Smooth muscle cell (in vitro differentiated cells): ENCODE measurements at regions not wholly inside any gene's neighbourhood (a gene's known extent, or its start where the extent isn't known, plus 50 kb on each side); places are given as distances from the start of the nearest gene placed in this dataset.

Experiments
- DNase-seq: peaks from one replicate; lab custom pipeline; 2025; ENCODE audit not compliant: unreplicated experiment; lab: John Stamatoyannopoulos, UW
- H2AFZ ChIP-seq: fragments of 200-600 bp; sonication (generic); 2 replicates; pipeline ENCODE4 v1.6.0; 2016; ENCODE audit warnings: antibody characterized with exemption, low read depth, mild to moderate bottlenecking
- H3F3A ChIP-seq: fragments of 200-600 bp; sonication (generic); 2 replicates; pipeline ENCODE4 v1.6.0; 2017; ENCODE audit warnings: antibody characterized with exemption, low read depth
- H3K27ac ChIP-seq: fragments of 200-600 bp; sonication (generic); 2 replicates; pipeline ENCODE4 v1.5.1; 2016; ENCODE audit warnings: low read depth, mild to moderate bottlenecking
- H3K27me3 ChIP-seq: fragments of 200-600 bp; sonication (generic); 2 replicates; pipeline ENCODE4 v1.6.1; 2016; ENCODE audit warnings: low read depth, mild to moderate bottlenecking
- H3K36me3 ChIP-seq: fragments of 200-600 bp; sonication (generic); 2 replicates; pipeline ENCODE4 v1.5.1; 2016; ENCODE audit warnings: low read depth
- H3K4me1 ChIP-seq: fragments of 200-600 bp; sonication (generic); 2 replicates; pipeline ENCODE4 v1.5.1; 2016; ENCODE audit warnings: low read depth
- H3K4me2 ChIP-seq: fragments of 200-600 bp; sonication (generic); 2 replicates; pipeline ENCODE4 v1.6.0; 2016; ENCODE audit warnings: mild to moderate bottlenecking
- H3K4me3 ChIP-seq: fragments of 200-600 bp; sonication (generic); 2 replicates; pipeline ENCODE4 v1.5.1; 2016; ENCODE audit warnings: mild to moderate bottlenecking
- H3K79me2 ChIP-seq: fragments of 200-600 bp; sonication (generic); 2 replicates; pipeline ENCODE4 v1.6.0; 2016; ENCODE audit warnings: low read depth, mild to moderate bottlenecking
- H3K9ac ChIP-seq: fragments of 200-600 bp; sonication (generic); 2 replicates; pipeline ENCODE4 v1.6.0; 2016; ENCODE audit warnings: low read depth
- H3K9me3 ChIP-seq: fragments of 200-600 bp; sonication (generic); replicated peaks from 2 replicates; pipeline ENCODE4 v1.5.1; 2016; ENCODE audit warnings: low read depth
- H4K20me1 ChIP-seq: fragments of 200-600 bp; sonication (generic); 2 replicates; pipeline ENCODE4 v1.6.0; 2016; ENCODE audit warnings: low read depth
- CTCF ChIP-seq: fragments of 200-600 bp; sonication (generic); IDR thresholded peaks from 2 replicates; pipeline ENCODE4 v1.5.1; 2017; ENCODE audit warnings: borderline replicate concordance, mild to moderate bottlenecking, antibody characterized with exemption; ENCODE audit not compliant: insufficient read depth, poor library complexity, severe bottlenecking
- WGBS: methylation state at CpG from one replicate; pipeline ENCODE4 v1.1.7; 2016; ENCODE audit warnings: low lambda C conversion rate; 5-methylcytosine and 5-hydroxymethylcytosine counted together

DNA sequence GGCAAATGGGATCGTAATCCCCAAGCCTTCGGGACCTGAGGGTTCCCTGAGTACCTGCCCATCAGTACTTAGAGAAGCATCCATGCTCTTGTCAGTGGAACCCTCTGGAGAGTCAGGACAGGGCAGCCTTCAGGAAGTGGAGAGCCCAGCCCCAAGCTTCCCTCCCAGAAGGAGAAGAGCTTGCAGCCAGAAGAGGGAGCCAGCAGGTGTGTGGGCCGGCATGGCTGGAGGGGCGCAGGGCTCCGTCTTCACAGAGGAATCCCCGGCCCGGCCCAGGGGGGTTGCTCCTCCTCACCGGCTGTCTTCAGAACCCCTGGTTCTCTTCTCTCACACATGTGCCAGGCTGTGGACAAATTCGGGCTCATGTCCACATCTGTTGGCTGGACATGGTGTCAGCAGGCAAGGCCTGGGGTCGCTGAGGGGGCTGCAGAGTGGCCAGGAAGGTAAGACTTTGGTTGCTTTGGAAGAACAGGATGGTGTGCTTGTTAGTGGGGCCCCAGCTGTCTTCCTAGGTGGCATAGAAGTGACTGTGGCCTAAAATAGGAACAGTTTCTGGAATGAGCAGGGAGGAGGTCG, 58.9 kb upstream of the RXRA start:
- WGBS, result 82% methylated on average over 6 of the region's 11 CpGs

DNA sequence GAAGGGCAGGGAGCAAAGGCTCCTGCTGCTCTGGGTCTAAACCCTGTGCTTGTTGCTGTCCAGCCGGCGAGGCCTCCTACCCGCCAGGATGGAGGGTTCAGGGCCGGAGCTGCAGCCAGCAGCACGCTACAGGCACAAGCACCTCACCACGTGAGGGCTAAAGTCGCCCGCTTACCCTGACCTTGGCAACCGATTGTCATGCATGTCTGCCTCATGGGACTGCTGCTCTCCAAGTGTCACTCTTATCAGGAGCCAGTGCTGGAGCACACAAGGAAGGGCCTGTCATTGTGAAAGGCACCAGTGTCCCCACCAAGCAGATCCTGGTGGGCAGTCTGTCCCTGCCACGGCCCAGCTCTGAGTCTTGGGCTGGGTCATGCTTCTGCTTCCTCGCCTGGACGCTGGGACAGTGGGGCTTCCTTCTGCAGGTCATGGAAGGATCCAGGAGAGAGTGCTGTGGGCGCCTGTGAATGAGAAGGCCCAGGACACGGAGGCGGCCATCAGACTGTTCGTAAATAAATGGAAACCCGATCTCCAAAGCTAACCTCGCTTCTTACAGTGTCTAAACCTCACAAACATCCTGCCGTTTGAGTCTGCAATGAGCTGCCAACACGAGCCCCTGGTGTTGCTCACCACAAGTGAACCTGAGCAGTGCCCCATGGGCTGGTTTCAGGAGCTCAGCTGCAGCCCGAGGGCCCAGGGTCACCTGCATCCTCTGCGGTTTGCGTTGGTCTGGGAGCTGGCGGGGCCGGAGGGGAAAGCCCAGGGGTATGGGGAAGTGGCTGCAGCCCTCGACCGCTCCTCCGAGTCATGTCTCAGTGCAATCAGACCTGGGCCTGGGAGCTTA, 58.2 kb upstream of the RXRA start:
- Histone ChIP-seq H4K20me1 (no peaks in the 10 kb centered on the region), H3K9ac (no peak overlapping the region), H3K4me2 (no peak overlapping the region), H3K36me3 (no peaks in the 10 kb centered on the region), H3K9me3 (no peaks in the 10 kb centered on the region), H3K4me3 (no peak overlapping the region), H3F3A (no peaks in the 10 kb centered on the region), H3K27ac (no peak overlapping the region), H3K4me1 (no peaks in the 10 kb centered on the region), H3K79me2 (no peaks in the 10 kb centered on the region), H2AFZ (no peak overlapping the region), H3K27me3 (no peaks in the 10 kb centered on the region)
- WGBS, result 74% methylated on average over 28 of the region's 28 CpGs
- no peak for DNase-seq
- TF ChIP-seq CTCF, result no peak

More for the DNA sequence above, 58.9 kb upstream of the RXRA start:
- Histone ChIP-seq H3K4me2 (no peak overlapping the region), H3K4me3 (no peak overlapping the region), H3F3A (no peaks in the 10 kb centered on the region), H3K36me3 (no peaks in the 10 kb centered on the region), H3K4me1 (no peaks in the 10 kb centered on the region), H2AFZ (no peak overlapping the region), H3K27me3 (no peaks in the 10 kb centered on the region), H3K27ac (no peak overlapping the region), H3K79me2 (no peaks in the 10 kb centered on the region), H3K9ac (no peak overlapping the region), H4K20me1 (no peaks in the 10 kb centered on the region), H3K9me3 (no peaks in the 10 kb centered on the region)
- TF ChIP-seq CTCF, result peak; percentile 2
- no peak for DNase-seq

DNA sequence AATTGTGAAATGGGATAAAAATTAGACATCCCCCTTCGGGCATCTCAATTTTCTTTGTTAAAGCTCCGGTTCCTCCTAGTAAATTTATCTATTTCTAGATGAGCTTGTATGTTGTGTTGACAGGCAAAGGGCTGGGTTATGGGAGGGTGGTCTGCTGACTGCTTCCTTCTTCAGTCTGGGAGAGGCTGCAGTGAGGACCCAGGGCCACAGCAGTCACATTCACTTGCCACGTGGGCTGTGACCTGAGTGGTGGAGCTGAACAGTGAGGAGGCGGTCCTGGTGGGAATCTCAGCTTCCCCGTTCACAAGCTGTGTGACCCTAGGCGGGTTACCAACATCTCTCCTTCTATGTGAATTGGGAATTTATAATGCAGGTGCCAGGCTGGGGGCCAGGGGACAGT, 57.5 kb upstream of the RXRA start:
- no peak overlapping the region for H3K4me2 ChIP-seq
- H3K9me3 ChIP-seq, result no peaks in the 10 kb centered on the region
- no peaks in the 10 kb centered on the region for H3K36me3 ChIP-seq
- 93% methylated on average over 6 of the region's 6 CpGs for WGBS
- no peak overlapping the region for H3K9ac ChIP-seq
- no peak for DNase-seq
- H2AFZ ChIP-seq, result no peak overlapping the region
- H3K27me3 ChIP-seq, result no peaks in the 10 kb centered on the region
- H3F3A ChIP-seq, result no peaks in the 10 kb centered on the region
- H3K4me1 ChIP-seq, result no peaks in the 10 kb centered on the region
- no peaks in the 10 kb centered on the region for H3K79me2 ChIP-seq
- H4K20me1 ChIP-seq, result no peaks in the 10 kb centered on the region
- no peak for TF ChIP-seq CTCF
- no peak overlapping the region for H3K4me3 ChIP-seq
- no peak overlapping the region for H3K27ac ChIP-seq
